ENCODE measurements at regions not wholly inside any gene's neighbourhood (a gene's known extent, or its start where the extent isn't known, plus 50 kb on each side); places are given as distances from the start of the nearest gene placed in this dataset.

DNA sequence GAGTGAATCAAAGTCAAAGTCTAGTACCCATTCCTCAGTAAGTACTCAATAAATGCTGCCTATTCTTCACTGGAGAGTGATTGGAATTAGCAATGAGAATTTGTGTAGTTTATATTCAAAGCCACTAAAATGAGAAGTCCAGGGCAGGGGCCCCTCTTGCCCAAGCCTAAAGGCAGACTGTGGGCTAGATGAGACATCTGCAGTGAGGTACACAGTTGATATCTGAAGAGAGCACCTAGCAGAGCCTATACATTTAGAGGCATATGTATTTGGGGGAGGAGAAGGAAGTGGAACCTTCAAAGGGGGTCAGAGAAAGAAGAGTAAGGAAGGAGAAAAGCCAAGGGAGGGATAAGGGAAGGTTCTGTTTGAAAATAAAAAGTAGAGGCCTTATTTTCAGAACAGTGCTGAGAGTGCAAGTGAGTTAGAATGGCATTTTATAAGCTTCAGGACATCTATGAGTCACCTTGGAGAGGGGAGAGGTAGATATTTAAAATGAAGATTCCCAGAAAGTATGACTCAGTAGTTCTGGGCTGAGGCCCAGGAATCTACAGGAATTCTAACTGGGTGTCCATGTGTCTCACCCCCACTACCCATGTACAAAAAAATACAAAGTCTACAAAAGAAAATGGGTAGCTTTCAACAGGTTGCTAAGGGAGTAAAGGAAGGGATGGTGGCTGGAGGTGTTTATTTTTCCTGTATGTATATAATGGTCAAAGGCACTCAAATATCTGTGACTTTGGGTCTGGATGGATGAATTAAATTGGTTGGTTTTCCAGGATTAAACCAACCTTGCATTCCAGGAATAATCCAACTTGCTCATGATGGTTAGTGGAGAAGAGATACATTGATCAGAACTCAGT lies 135.1 kb downstream of the ZFP64 start:
- Histone ChIP-seq H2BK5ac (ENCODE audit: low read depth, low read length, poor library complexity, severe bottlenecking) (no peak overlapping the region), H3K36me3 (ENCODE audit: control insufficient read depth in 1 of 2, insufficient read depth in 2 of 2, low read depth in 1 of 2, low read length in 2 of 2) (peaks cover 0 to 8% of the 10 kb centered on the region in 2 experiments), H3K9me3 (ENCODE audit: control insufficient read depth, low read length) (peaks cover 25% of the 10 kb centered on the region), H3K27ac (ENCODE audit: low read length, poor library complexity, severe bottlenecking) (peak overlapping the region; percentile 24), H2BK12ac (ENCODE audit: low read length in 2 of 2) (no peak overlapping the region), H3K23ac (ENCODE audit: low read length in 2 of 2) (no peak overlapping the region), H3K4me3 (ENCODE audit: insufficient read depth in 1 of 2, low read depth in 1 of 2, low read length in 2 of 2) (peak overlapping the region in 1 of 2 experiments; percentile 21), H2AK5ac (ENCODE audit: low read length, severe bottlenecking) (no peak overlapping the region), H2BK120ac (ENCODE audit: low read depth, low read length) (no peak overlapping the region), H3K4me2 (ENCODE audit: low read length, poor library complexity, severe bottlenecking) (no peak overlapping the region), H3K9ac (ENCODE audit: low read length) (peak overlapping the region; percentile 52), H4K91ac (ENCODE audit: low read length) (no peak overlapping the region), H3K18ac (ENCODE audit: low read depth in 1 of 2, low read length in 2 of 2) (no peak overlapping the region), H3K4me1 (ENCODE audit: control insufficient read depth, insufficient read depth, low read depth, low read length) (peaks cover 3% of the 10 kb centered on the region), H3K14ac (ENCODE audit: low read length in 2 of 2) (no peak overlapping the region), H3K27me3 (ENCODE audit: control insufficient read depth in 1 of 2, insufficient read depth in 1 of 2, low read length in 2 of 2) (no peaks in the 10 kb centered on the region), H3K79me1 (replicated peaks; ENCODE audit: low read length, poor library complexity, severe bottlenecking) (no peaks in the 10 kb centered on the region), H4K8ac (ENCODE audit: low read length) (no peak overlapping the region), H2AFZ (ENCODE audit: low read depth, low read length) (no peak overlapping the region), H2BK15ac (ENCODE audit: low read depth, poor library complexity, severe bottlenecking) (no peak overlapping the region), H3K4ac (ENCODE audit: low read depth in 1 of 2, low read length in 2 of 2) (no peak overlapping the region)
- DNase-seq: peak; percentile 54

DNA sequence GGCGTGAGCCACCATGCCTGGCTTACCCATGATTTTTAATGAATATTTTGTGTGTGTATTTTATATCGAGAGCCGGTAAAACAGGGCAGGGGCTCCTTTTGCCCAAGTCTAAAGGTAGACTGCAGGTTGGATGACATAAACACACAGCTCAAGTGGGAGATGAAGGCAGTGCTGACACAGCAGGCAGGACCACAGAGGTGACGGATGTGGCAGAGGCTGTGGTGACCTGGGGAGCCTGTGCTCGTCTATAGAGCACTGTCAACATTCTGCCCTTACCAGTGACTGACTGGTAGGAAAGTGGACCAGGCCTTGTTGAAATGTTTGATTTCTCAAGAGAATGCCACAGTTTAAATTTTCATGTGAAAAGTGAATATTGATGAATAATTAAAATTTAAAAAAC lies 137.5 kb downstream of the ZFP64 start:
- H2AK5ac ChIP-seq (ENCODE audit: low read length, severe bottlenecking): no peak overlapping the region
- H2BK5ac ChIP-seq (ENCODE audit: low read depth, low read length, poor library complexity, severe bottlenecking): no peak overlapping the region
- no peak overlapping the region for H2BK15ac ChIP-seq (ENCODE audit: low read depth, poor library complexity, severe bottlenecking)
- H4K91ac ChIP-seq (ENCODE audit: low read length): no peak overlapping the region
- H3K4me1 ChIP-seq (ENCODE audit: control insufficient read depth, insufficient read depth, low read depth, low read length): peaks cover 2% of the 10 kb centered on the region
- H3K27ac ChIP-seq (ENCODE audit: low read length, poor library complexity, severe bottlenecking): no peak overlapping the region
- no peak overlapping the region for H3K4me2 ChIP-seq (ENCODE audit: low read length, poor library complexity, severe bottlenecking)
- WGBS: 96% methylated on average over 5 of the region's 5 CpGs
- no peaks in the 10 kb centered on the region for H3K27me3 ChIP-seq (ENCODE audit: control insufficient read depth in 1 of 2, insufficient read depth in 1 of 2, low read length in 2 of 2)
- H3K9me3 ChIP-seq (ENCODE audit: control insufficient read depth, low read length): peaks cover 25% of the 10 kb centered on the region
- H2BK120ac ChIP-seq (ENCODE audit: low read depth, low read length): no peak overlapping the region
- H3K18ac ChIP-seq (ENCODE audit: low read depth in 1 of 2, low read length in 2 of 2): no peak overlapping the region
- H2BK12ac ChIP-seq (ENCODE audit: low read length in 2 of 2): no peak overlapping the region
- DNase-seq: no peak
- H3K4ac ChIP-seq (ENCODE audit: low read depth in 1 of 2, low read length in 2 of 2): no peak overlapping the region
- H3K14ac ChIP-seq (ENCODE audit: low read length in 2 of 2): no peak overlapping the region
- no peak overlapping the region for H4K8ac ChIP-seq (ENCODE audit: low read length)
- H3K23ac ChIP-seq (ENCODE audit: low read length in 2 of 2): no peak overlapping the region
- no peak overlapping the region for H2AFZ ChIP-seq (ENCODE audit: low read depth, low read length)
- H3K79me1 ChIP-seq (replicated peaks; ENCODE audit: low read length, poor library complexity, severe bottlenecking): no peaks in the 10 kb centered on the region
- H3K4me3 ChIP-seq (ENCODE audit: insufficient read depth in 1 of 2, low read depth in 1 of 2, low read length in 2 of 2): no peak overlapping the region
- no peak overlapping the region for H3K9ac ChIP-seq (ENCODE audit: low read length)
- peaks cover 0 to 8% of the 10 kb centered on the region in 2 experiments for H3K36me3 ChIP-seq (ENCODE audit: control insufficient read depth in 1 of 2, insufficient read depth in 2 of 2, low read depth in 1 of 2, low read length in 2 of 2)

DNA sequence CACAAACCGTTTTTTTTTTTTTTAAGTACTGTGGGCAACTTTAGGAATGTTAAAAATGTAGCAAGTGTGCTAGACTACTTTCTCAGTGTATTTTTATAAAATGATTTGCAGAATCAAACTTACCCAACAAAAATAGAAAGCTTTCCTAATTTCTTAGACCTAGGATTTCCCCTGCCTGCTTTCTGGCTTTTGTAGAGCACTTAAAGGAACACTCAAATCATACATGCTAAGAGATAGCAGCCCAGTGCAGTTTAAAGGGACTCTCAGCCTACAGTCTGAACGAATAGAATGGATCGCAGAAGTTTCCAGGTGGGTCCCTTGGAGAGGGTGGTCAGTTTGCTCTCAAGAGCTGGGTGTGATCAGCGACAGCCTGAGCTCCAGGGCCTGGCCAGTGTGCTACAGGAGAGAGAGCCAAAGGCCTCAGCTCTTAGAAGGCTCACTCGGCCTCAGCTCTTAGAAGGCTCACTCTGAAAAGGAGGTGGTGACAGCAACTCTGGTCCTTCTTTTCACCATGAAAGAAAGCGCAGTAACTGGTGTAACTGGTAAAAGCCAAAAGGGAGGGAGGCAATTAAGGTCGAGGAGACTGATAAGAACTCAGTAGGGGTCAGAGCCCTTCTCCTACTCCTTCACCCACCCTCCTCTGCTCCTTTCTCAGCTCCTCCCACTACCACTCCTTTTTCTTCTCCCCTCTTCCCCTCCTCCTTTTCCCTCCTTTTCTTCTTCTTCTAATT lies 142.4 kb downstream of the ZFP64 start:
- H3K9ac ChIP-seq (ENCODE audit: low read length): no peak overlapping the region
- no peaks in the 10 kb centered on the region for H3K9me3 ChIP-seq (ENCODE audit: control insufficient read depth, low read length)
- H4K91ac ChIP-seq (ENCODE audit: low read length): peak overlapping the region; percentile 90
- H4K8ac ChIP-seq (ENCODE audit: low read length): peak overlapping the region; percentile 87
- H2BK120ac ChIP-seq (ENCODE audit: low read depth, low read length): peak overlapping the region; percentile 71
- H3K14ac ChIP-seq (ENCODE audit: low read length in 2 of 2): peak overlapping the region in 1 of 2 experiments; percentile 76
- H3K23ac ChIP-seq (ENCODE audit: low read length in 2 of 2): no peak overlapping the region
- H3K79me1 ChIP-seq (replicated peaks; ENCODE audit: low read length, poor library complexity, severe bottlenecking): no peaks in the 10 kb centered on the region
- H2AK5ac ChIP-seq (ENCODE audit: low read length, severe bottlenecking): no peak overlapping the region
- H3K4me1 ChIP-seq (ENCODE audit: control insufficient read depth, insufficient read depth, low read depth, low read length): peaks cover 4% of the 10 kb centered on the region
- peaks cover 0 to 4% of the 10 kb centered on the region in 2 experiments for H3K36me3 ChIP-seq (ENCODE audit: control insufficient read depth in 1 of 2, insufficient read depth in 2 of 2, low read depth in 1 of 2, low read length in 2 of 2)
- no peaks in the 10 kb centered on the region for H3K27me3 ChIP-seq (ENCODE audit: control insufficient read depth in 1 of 2, insufficient read depth in 1 of 2, low read length in 2 of 2)
- H3K4me2 ChIP-seq (ENCODE audit: low read length, poor library complexity, severe bottlenecking): peak overlapping the region; percentile 1
- no peak overlapping the region for H2BK5ac ChIP-seq (ENCODE audit: low read depth, low read length, poor library complexity, severe bottlenecking)
- H3K4ac ChIP-seq (ENCODE audit: low read depth in 1 of 2, low read length in 2 of 2): peak overlapping the region in 1 of 2 experiments; percentile 6
- peak overlapping the region; percentile 69 for H2AFZ ChIP-seq (ENCODE audit: low read depth, low read length)
- H3K4me3 ChIP-seq (ENCODE audit: insufficient read depth in 1 of 2, low read depth in 1 of 2, low read length in 2 of 2): no peak overlapping the region
- peak overlapping the region; percentile 94 to 98 for H2BK12ac ChIP-seq (ENCODE audit: low read length in 2 of 2)
- peak overlapping the region; percentile 76 for H3K27ac ChIP-seq (ENCODE audit: low read length, poor library complexity, severe bottlenecking)
- peak; percentile 56 for DNase-seq
- H3K18ac ChIP-seq (ENCODE audit: low read depth in 1 of 2, low read length in 2 of 2): peak overlapping the region; percentile 94 to 96
- no peak overlapping the region for H2BK15ac ChIP-seq (ENCODE audit: low read depth, poor library complexity, severe bottlenecking)
- WGBS: 5% methylated on average over 5 of the region's 7 CpGs

Measured in mesenchymal stem cell (in vitro differentiated cells and primary cell).